BE2C (cell line): ENCODE measurements at regions not wholly inside any gene's neighbourhood (a gene's known extent, or its start where the extent isn't known, plus 50 kb on each side); places are given as distances from the start of the nearest gene placed in this dataset.

Source experiments
- DNase-seq: peaks from one replicate; pipeline ENCODE4 v3.0.0-alpha.2; 2020
- H3K27me3 ChIP-seq: fragments of 250-450 bp; sonication (Bioruptor Pico); 2 replicates; pipeline ENCODE4 v1.5.1; 2020; ENCODE audit warnings: mild to moderate bottlenecking
- H3K36me3 ChIP-seq: fragments of 250-450 bp; sonication (Bioruptor Pico); 2 replicates; pipeline ENCODE4 v1.5.1; 2020; ENCODE audit warnings: mild to moderate bottlenecking
- H3K4me1 ChIP-seq: fragments of 250-450 bp; sonication (Bioruptor Pico); 2 replicates; pipeline ENCODE4 v1.5.1; 2020
- H3K4me3 ChIP-seq: 2 replicates; pipeline ENCODE4 v1.5.1; 2011; ENCODE audit warnings: low read depth, low read length
- H3K9me3 ChIP-seq: fragments of 250-450 bp; sonication (Bioruptor Pico); 2 replicates; pipeline ENCODE4 v1.5.1; 2020
- CTCF ChIP-seq: IDR thresholded peaks from 2 replicates; pipeline ENCODE4 v1.5.1; 2012; ENCODE audit warnings: mild to moderate bottlenecking, low read depth, low read length

DNA sequence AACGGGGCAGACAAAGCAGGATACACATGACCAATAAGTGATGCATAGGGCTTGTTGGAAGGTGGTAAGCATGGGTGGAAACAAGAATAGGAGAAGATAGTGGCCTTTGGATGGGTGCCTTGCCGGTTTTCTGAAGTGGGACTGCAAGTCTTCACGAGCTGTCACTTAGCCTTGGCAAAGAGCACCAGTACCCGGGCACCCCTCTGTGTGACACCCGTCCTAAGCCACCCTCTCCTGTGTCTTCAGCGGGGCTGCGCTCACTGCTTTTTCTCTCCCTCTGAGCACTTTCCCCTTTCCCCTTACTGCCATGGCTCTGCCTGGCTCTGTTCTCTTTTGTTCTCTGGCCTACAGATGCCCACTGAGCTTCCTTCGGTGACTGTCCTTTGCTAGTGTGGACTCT lies 399.7 kb upstream of the MKI67 start:
- no peak for TF ChIP-seq CTCF
- no peak for DNase-seq
- H3K27me3 ChIP-seq = no peaks in the 10 kb centered on the region

DNA sequence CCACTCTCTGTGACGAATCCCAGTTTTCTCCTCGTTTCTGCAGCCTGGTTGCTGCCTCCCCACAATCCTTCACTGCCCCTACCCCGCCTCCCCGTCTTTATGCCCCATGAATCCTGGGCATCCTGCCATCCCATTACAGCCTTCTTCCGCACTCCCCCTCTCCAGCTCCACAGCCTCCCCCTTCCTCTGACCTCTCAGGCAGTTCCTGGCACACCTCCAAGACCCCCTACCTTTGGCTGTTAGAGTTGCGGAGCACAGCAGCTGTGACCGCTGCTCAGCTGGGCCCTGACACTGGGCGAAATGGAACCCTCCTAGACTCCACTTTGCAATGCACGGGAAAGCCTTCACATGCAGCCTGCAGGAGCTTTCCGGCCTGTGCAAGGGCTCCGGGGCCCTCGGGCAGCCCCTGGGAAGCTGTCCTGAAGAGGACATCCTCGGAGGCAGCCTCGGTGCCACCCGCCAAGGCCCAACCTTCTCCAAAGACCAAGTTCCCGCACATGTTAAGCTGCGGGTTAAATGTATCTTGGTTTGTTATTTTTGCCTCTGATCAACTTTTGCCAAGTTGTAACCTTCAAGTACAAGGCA lies 400.7 kb upstream of the MKI67 start:
- Histone ChIP-seq H3K4me1 (peaks cover 12% of the 10 kb centered on the region), H3K27me3 (no peaks in the 10 kb centered on the region), H3K4me3 (no peak overlapping the region), H3K9me3 (no peaks in the 10 kb centered on the region), H3K36me3 (no peaks in the 10 kb centered on the region)
- peak; percentile 81 for DNase-seq
- no peak for TF ChIP-seq CTCF

More for the DNA sequence above, 399.7 kb upstream of the MKI67 start:
- Histone ChIP-seq H3K9me3 (no peaks in the 10 kb centered on the region), H3K4me3 (no peak overlapping the region), H3K36me3 (no peaks in the 10 kb centered on the region), H3K4me1 (peaks cover 12% of the 10 kb centered on the region)

DNA sequence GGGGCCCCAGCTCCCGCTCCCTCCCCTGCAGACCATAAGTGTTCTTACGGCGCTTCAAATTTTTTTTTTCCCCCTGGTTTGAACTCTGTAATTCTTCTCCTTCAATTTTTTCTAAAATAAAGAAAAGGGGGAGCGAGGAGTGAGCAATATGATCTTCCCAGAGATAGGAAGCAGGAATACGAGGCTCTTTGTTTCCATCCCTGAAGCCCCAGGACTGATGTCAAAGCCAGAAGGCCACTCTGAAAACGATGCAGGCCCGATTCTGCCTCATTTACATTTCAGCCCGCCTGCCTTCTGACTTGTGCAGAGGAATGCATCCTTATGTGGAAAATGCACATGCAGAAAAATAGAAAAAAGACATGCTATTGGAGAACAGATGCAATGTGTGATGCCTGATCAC lies 401.5 kb upstream of the MKI67 start:
- Histone ChIP-seq H3K9me3 (no peaks in the 10 kb centered on the region), H3K4me1 (peaks cover 12% of the 10 kb centered on the region), H3K36me3 (no peaks in the 10 kb centered on the region), H3K4me3 (no peak overlapping the region), H3K27me3 (no peaks in the 10 kb centered on the region)
- no peak for TF ChIP-seq CTCF
- no peak for DNase-seq

GRCh38 chr10:128528167-128528566 lies 401.9 kb upstream of the MKI67 start:
- Histone ChIP-seq H3K27me3 (no peaks in the 10 kb centered on the region), H3K9me3 (no peaks in the 10 kb centered on the region), H3K4me1 (peaks cover 12% of the 10 kb centered on the region), H3K4me3 (no peak overlapping the region), H3K36me3 (no peaks in the 10 kb centered on the region)
- TF ChIP-seq CTCF = no peak
- no peak for DNase-seq

DNA sequence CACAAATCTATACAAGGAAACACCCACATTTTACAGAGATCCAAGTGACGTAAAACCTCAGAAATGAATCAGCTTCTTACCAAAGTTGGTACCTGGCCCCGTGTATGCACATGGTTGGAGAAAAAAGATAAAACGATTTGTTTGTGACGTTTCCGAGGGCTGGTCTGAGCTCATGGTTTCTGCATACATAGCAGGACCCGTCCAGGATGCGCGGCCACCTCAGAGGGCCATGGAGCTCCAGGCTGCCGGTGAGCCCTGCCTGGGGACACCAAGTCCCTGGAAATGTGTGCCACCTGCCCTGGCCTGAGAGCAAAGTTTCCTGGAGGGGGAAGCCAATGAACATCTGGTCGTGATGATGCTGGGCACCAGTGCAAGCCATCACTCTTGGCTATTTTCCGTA lies 402.6 kb upstream of the MKI67 start:
- no peak for TF ChIP-seq CTCF
- Histone ChIP-seq H3K4me3 (no peak overlapping the region), H3K36me3 (no peaks in the 10 kb centered on the region), H3K4me1 (peaks cover 12% of the 10 kb centered on the region), H3K9me3 (no peaks in the 10 kb centered on the region), H3K27me3 (no peaks in the 10 kb centered on the region)
- DNase-seq = no peak

DNA sequence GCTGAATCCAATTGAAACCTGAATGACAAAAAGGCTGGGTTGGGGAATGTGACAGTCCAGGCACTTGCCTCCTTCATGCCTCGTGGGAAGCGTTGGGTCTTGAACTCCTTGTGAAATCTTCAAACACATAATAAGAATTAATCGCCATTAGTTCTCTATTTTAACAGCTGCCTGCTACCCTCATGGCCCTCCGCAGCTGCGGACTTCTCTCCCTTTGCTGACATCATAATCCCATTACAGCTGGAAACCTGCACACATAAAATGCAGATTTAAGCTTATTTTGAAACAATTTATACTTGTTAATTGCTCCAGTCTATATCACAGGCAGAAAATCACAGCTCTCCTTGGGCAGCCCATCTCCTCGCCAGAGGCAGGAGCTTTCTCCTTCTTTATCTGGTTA lies 403.0 kb upstream of the MKI67 start:
- TF ChIP-seq CTCF = no peak
- H3K9me3 ChIP-seq = no peaks in the 10 kb centered on the region
- peaks cover 12% of the 10 kb centered on the region for H3K4me1 ChIP-seq
- no peak for DNase-seq
- H3K4me3 ChIP-seq = no peak overlapping the region
- H3K27me3 ChIP-seq = no peaks in the 10 kb centered on the region
- H3K36me3 ChIP-seq = no peaks in the 10 kb centered on the region
